Heart left ventricle (tissue), 13 donors: ENCODE measurements at regions not wholly inside any gene's neighbourhood (a gene's known extent, or its start where the extent isn't known, plus 50 kb on each side); places are given as distances from the start of the nearest gene placed in this dataset.

Experiments
- CTCF ChIP-seq, 12 donors: fragments of 200-600 bp; sonication (generic) in 4 of 12; IDR thresholded peaks; one replicate each; pipeline versions ENCODE4 v1.5.0 to v1.8.0; 2018 to 2022; ENCODE audit warnings: antibody characterized with exemption in 12 of 12, mild to moderate bottlenecking in 5 of 12
- POLR2A ChIP-seq, 2 donors: fragments of 450-650 bp; IDR thresholded peaks; one replicate each; pipeline ENCODE4 v1.6.1; 2017; ENCODE audit warnings: antibody characterized with exemption in 2 of 2, mild to moderate bottlenecking in 2 of 2, moderate library complexity in 2 of 2
- donor health status: ischemic (EF 13 %, LVEDD 7.1; RV severe dilation, severe dysfunction).
- donor health status: DM: no; HTN: yes; CAD: no.
- donor health status: DM: no; HTN: no; CAD: no.
- donor health status: ischemic (EF 25% LVEDD 6.9; RV normal size, moderate dysfunction).
- donor health status: ischemic (EF 25% LVEDD 5.7; RV mildly dilated, moderate dysfunction).
- donor health status: ischemic (EF 35%, LVEDD 5.7; RV mildly dilated, moderate dysfunction).
- donor health status: nonischemic (EF 11% LVEDD 7.7; RV severe dilation, severe dysfunction).
- donor health status: DM: yes; HTN: yes; CAD: no.
- donor health status: PGD.
- donor health status: ischemic (EF 29% LVEDD 5.4; RV normal size, mild dysfunction).
- donor health status: nonischemic (EF 23%, LVEDD 6.1; RV moderate dilation, normal function).

GRCh38 chr21:45352621-45353139 is 52.3 kb upstream of the COL18A1 start:
- no peak for TF ChIP-seq POLR2A (IDR thresholded peaks at IDR 0.05)
- TF ChIP-seq CTCF (IDR thresholded peaks at IDR 0.05), result no peak
